K562 (cell line): ENCODE measurements at regions not wholly inside any gene's neighbourhood (a gene's known extent, or its start where the extent isn't known, plus 50 kb on each side); places are given as distances from the start of the nearest gene placed in this dataset.

Experiments
- ZKSCAN1 ChIP-seq: fragments of 150-350 bp; IDR thresholded peaks from 2 replicates; pipeline ENCODE4 v1.6.1; 2016; ENCODE audit warnings: low read depth, low read length

DNA sequence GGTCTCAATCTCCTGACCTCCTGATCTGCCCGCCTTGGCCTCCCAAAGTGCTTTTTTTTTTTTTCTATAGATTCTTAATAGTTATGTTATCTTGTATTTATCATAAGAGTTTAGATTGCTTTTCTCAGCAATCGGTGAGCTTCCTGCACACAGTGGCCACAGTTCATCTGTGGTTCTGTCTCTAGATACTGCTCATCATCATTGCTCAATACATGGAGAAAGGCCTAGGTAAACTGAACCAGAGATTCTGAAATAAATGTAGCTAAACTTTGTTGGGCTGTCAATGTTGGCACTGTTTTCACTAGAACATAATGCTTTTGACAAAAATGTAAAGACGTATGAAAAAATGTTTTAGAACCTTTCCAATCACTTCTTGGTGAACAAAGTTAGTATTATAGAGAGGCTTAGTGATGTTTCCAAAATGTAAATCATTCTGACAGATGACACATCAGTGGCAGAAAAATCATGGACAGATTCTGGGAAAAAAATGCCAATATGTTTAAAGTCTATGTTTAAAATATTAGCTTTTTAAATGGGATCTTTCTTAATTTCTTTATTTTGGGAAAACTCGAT lies 50.0 kb upstream of the LIMCH1 start (continued):
- no peak for TF ChIP-seq ZKSCAN1
